Transverse colon (tissue), 4 donors: ENCODE measurements at regions not wholly inside any gene's neighbourhood (a gene's known extent, or its start where the extent isn't known, plus 50 kb on each side); places are given as distances from the start of the nearest gene placed in this dataset.

Source experiments
- DNase-seq: peaks from one replicate; pipeline ENCODE4 v3.0.0-alpha.2; 2019
- H3K27ac ChIP-seq, 4 donors: fragments of 200-600 bp; sonication (generic); 2 replicates each; pipeline ENCODE4 v1.5.1; 2016 to 2018; ENCODE audit warnings: inconsistent platforms in 4 of 4
- H3K27me3 ChIP-seq: fragments of 200-600 bp; sonication (generic); 2 replicates; pipeline ENCODE4 v1.5.1; 2017; ENCODE audit warnings: inconsistent platforms
- H3K36me3 ChIP-seq, 4 donors: fragments of 200-600 bp; sonication (generic); 2 replicates each; pipeline ENCODE4 v1.5.1; 2017 to 2019; ENCODE audit warnings: inconsistent platforms in 4 of 4
- H3K4me1 ChIP-seq, 4 donors: fragments of 200-600 bp; sonication (generic); 2 replicates each; pipeline ENCODE4 v1.5.1; 2017 to 2020; ENCODE audit warnings: inconsistent platforms in 4 of 4
- H3K4me3 ChIP-seq, 4 donors: fragments of 200-600 bp; sonication (generic); 1 replicate in 1 of 4; 2 replicates in 3 of 4; pipeline versions ENCODE4 v1.5.1 to v1.6.1; 2017 to 2019; ENCODE audit warnings: inconsistent platforms in 4 of 4
- H3K9me3 ChIP-seq, 2 donors: fragments of 200-600 bp; sonication (generic); 2 replicates each; pipeline ENCODE4 v1.5.1; 2017 to 2019; ENCODE audit warnings: inconsistent platforms in 2 of 2
- CTCF ChIP-seq, 5 experiments: fragments of 200-600 bp in 3 of 5; fragments of 450-650 bp in 2 of 5; sonication (generic) in 3 of 5; IDR thresholded peaks; 1 replicate in 2 of 5; 2 replicates in 3 of 5; pipeline ENCODE4 v1.5.1; 2016 to 2017; ENCODE audit warnings: antibody characterized with exemption in 5 of 5, inconsistent platforms in 3 of 5, mild to moderate bottlenecking in 2 of 5, moderate library complexity in 1 of 5
- EP300 ChIP-seq: sonication (generic); formaldehyde crosslinking; IDR thresholded peaks from one replicate; pipeline ENCODE4 v1.6.1; 2017; ENCODE audit warnings: antibody characterized with exemption, low read depth
- POLR2A ChIP-seq: fragments of 450-650 bp; IDR thresholded peaks from one replicate; pipeline ENCODE4 v1.6.1; 2016; ENCODE audit warnings: antibody characterized with exemption, mild to moderate bottlenecking, moderate library complexity
- POLR2AphosphoS5 ChIP-seq, 3 donors: sonication (generic); formaldehyde crosslinking; IDR thresholded peaks; one replicate each; pipeline ENCODE4 v1.6.1; 2016; ENCODE audit warnings: antibody characterized with exemption in 3 of 3
- WGBS, 2 donors: methylation state at CpG; one replicate each; pipeline ENCODE4 v1.1.5; 2018; ENCODE audit warnings: low coverage in 1 of 2; 5-methylcytosine and 5-hydroxymethylcytosine counted together
- in situ Hi-C, 4 donors: fragments of 200-750 bp; cut with MboI; loops; one replicate each; pipeline versions ENCODE4 v1.15.0 to v1.15.1; 2017; ENCODE audit warnings: low sequenced_read_pairs in 3 of 4, low pct_ligation_motif_present in 1 of 4, low pct_unique_long_range_greater_than_20kb in 1 of 4
- intact Hi-C: fragments of 100-400 bp; cut with DNase I; formaldehyde crosslinking; loops from one replicate; pipeline ENCODE4 v1.15.1; 2023; ENCODE audit warnings: low total_unique reads

GRCh38 chr2:125535089-125535488 is 1120.9 kb upstream of the GYPC start:
- Histone ChIP-seq H3K36me3 (no peaks in the 10 kb centered on the region), H3K4me1 (no peaks in the 10 kb centered on the region), H3K27ac (no peak overlapping the region), H3K4me3 (no peak overlapping the region), H3K9me3 (no peaks in the 10 kb centered on the region), H3K27me3 (no peaks in the 10 kb centered on the region)
- intact Hi-C loops (no loop called here), in situ Hi-C loops (no loop called here)
- no peak for DNase-seq
- WGBS, 2 donors: 60% methylated on average over 1 of the region's 1 CpG; no CpG with 5 or more reads in 1 of the 2 donors
- TF ChIP-seq CTCF (IDR thresholded peaks at IDR 0.05) (no peak), POLR2AphosphoS5 (IDR thresholded peaks at IDR 0.05) (no peak), POLR2A (no peak), EP300 (no peak)

- TF ChIP-seq CTCF (IDR thresholded peaks at IDR 0.05) (no peak), POLR2A (no peak), POLR2AphosphoS5 (IDR thresholded peaks at IDR 0.05) (no peak), EP300 (no peak)
- no peak overlapping the region for H3K4me3 ChIP-seq
- WGBS, 2 donors: 60 to 63% methylated on average over 1 of the region's 1 CpG
- intact Hi-C loops: no loop called here
- H3K4me1 ChIP-seq: no peaks in the 10 kb centered on the region
- no peak overlapping the region for H3K27ac ChIP-seq
- no peaks in the 10 kb centered on the region for H3K36me3 ChIP-seq
- H3K27me3 ChIP-seq: no peaks in the 10 kb centered on the region
- DNase-seq: no peak
- no peaks in the 10 kb centered on the region for H3K9me3 ChIP-seq
- in situ Hi-C loops: no loop called here
These were observed 1111.9 kb upstream of the GYPC start for GRCh38 chr2:125543968-125544514.

GRCh38 chr2:125553768-125554167 is 1102.2 kb upstream of the GYPC start:
- Histone ChIP-seq H3K27me3 (no peaks in the 10 kb centered on the region), H3K36me3 (no peaks in the 10 kb centered on the region), H3K4me3 (no peak overlapping the region), H3K27ac (no peak overlapping the region), H3K4me1 (no peaks in the 10 kb centered on the region), H3K9me3 (no peaks in the 10 kb centered on the region)
- WGBS, 2 donors: 83 to 85% methylated on average over 1 of the region's 1 CpG
- no peak for DNase-seq
- in situ Hi-C loops (no loop called here), intact Hi-C loops (no loop called here)
- no peak for TF ChIP-seq CTCF (IDR thresholded peaks at IDR 0.05)

GRCh38 chr2:125554956-125555355 is 1101.0 kb upstream of the GYPC start:
- TF ChIP-seq POLR2AphosphoS5 (IDR thresholded peaks at IDR 0.05) (no peak), EP300 (no peak), POLR2A (no peak), CTCF (IDR thresholded peaks at IDR 0.05) (no peak)
- Histone ChIP-seq H3K4me3 (no peak overlapping the region), H3K9me3 (no peaks in the 10 kb centered on the region), H3K4me1 (no peaks in the 10 kb centered on the region), H3K27me3 (no peaks in the 10 kb centered on the region), H3K36me3 (no peaks in the 10 kb centered on the region), H3K27ac (no peak overlapping the region)
- 66 to 74% methylated on average over 2 of the region's 2 CpGs for WGBS, 2 donors
- intact Hi-C loops: no loop called here
- in situ Hi-C loops: no loop called here
- no peak for DNase-seq
